ENCODE measurements at regions not wholly inside any gene's neighbourhood (a gene's known extent, or its start where the extent isn't known, plus 50 kb on each side); places are given as distances from the start of the nearest gene placed in this dataset.

GRCh38 chr15:70522323-70522966 is 240.9 kb downstream of the UACA start:
- ATAC-seq (no peak), DNase-seq (no peak)
- intact Hi-C loops (cut with micrococcal nuclease), result no loop called here
- H3K4me3 Mint-ChIP-seq, result no peak overlapping the region
- H3K4me1 Mint-ChIP-seq, result no peaks in the 10 kb centered on the region
- H3K27ac Mint-ChIP-seq, result no peak overlapping the region
- WGBS (ENCODE audit: insufficient coverage), result 95% methylated on average over 4 of the region's 5 CpGs
- no peaks in the 10 kb centered on the region for H3K36me3 Mint-ChIP-seq
- no peaks in the 10 kb centered on the region for H3K9me3 ChIP-seq (ENCODE audit: control insufficient read depth, insufficient read depth, low read length)
- no peaks in the 10 kb centered on the region for H3K9me3 Mint-ChIP-seq
- H3K4me1 ChIP-seq (ENCODE audit: control insufficient read depth, insufficient read depth, low read length), result peaks cover 11% of the 10 kb centered on the region
- H3K27ac ChIP-seq (ENCODE audit: low read length), result no peak overlapping the region
- H3K36me3 ChIP-seq (ENCODE audit: control insufficient read depth, insufficient read depth, low read length), result no peaks in the 10 kb centered on the region
- no peaks in the 10 kb centered on the region for H3K27me3 ChIP-seq (ENCODE audit: control insufficient read depth, insufficient read depth, low read length)
- H3K27me3 Mint-ChIP-seq (ENCODE audit: low read depth in 2 of 2), result peaks cover 20 to 23% of the 10 kb centered on the region in 2 donors
- TF ChIP-seq CTCF (IDR thresholded peaks at IDR 0.05), result no peak
- no peak overlapping the region for H3K4me3 ChIP-seq (ENCODE audit: low read length)

- intact Hi-C loops (cut with micrococcal nuclease), result no loop called here
- Mint-ChIP-seq H3K4me1 (no peaks in the 10 kb centered on the region), H3K9me3 (no peaks in the 10 kb centered on the region), H3K27ac (no peak overlapping the region), H3K4me3 (no peak overlapping the region), H3K27me3 (ENCODE audit: low read depth in 2 of 2) (peaks cover 24 to 30% of the 10 kb centered on the region in 2 donors), H3K36me3 (no peaks in the 10 kb centered on the region)
- H3K27ac ChIP-seq (ENCODE audit: low read length), result no peak overlapping the region
- ATAC-seq (no peak), DNase-seq (no peak)
- no peaks in the 10 kb centered on the region for H3K36me3 ChIP-seq (ENCODE audit: control insufficient read depth, insufficient read depth, low read length)
- 98% methylated on average over 10 of the region's 11 CpGs for WGBS (ENCODE audit: insufficient coverage)
- no peaks in the 10 kb centered on the region for H3K27me3 ChIP-seq (ENCODE audit: control insufficient read depth, insufficient read depth, low read length)
- no peaks in the 10 kb centered on the region for H3K9me3 ChIP-seq (ENCODE audit: control insufficient read depth, insufficient read depth, low read length)
- TF ChIP-seq CTCF (IDR thresholded peaks at IDR 0.05), result no peak
- no peak overlapping the region for H3K4me3 ChIP-seq (ENCODE audit: low read length)
- peaks cover 7% of the 10 kb centered on the region for H3K4me1 ChIP-seq (ENCODE audit: control insufficient read depth, insufficient read depth, low read length)
Observed at GRCh38 chr15:70521576-70522322, 241.6 kb downstream of the UACA start.

DNA sequence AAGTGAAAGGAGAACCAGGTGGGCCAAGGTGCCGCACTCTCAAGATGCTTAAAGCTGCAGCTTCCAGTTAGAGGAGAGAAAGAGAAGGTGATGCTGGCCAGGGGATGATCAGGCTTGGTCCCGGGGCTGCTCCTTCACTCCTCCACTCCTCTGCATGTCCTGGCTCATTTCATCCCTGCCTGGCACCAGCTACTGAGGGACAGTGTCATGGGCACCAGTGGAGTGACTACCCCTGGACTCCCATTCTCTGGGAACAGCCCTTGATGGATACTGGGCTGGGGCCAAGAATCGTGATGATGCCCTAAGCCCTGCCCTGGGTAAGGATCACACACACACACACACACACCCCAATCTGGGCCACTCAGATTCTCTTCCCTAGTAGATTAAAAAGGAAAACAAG is 243.7 kb downstream of the UACA start:
- no peak for TF ChIP-seq CTCF (IDR thresholded peaks at IDR 0.05)
- Mint-ChIP-seq H3K4me3 (no peak overlapping the region), H3K36me3 (no peaks in the 10 kb centered on the region), H3K4me1 (no peaks in the 10 kb centered on the region), H3K9me3 (no peaks in the 10 kb centered on the region), H3K27ac (no peak overlapping the region), H3K27me3 (ENCODE audit: low read depth in 2 of 2) (peaks cover 29 to 41% of the 10 kb centered on the region in 2 donors)
- Histone ChIP-seq H3K4me1 (ENCODE audit: control insufficient read depth, insufficient read depth, low read length) (no peaks in the 10 kb centered on the region), H3K36me3 (ENCODE audit: control insufficient read depth, insufficient read depth, low read length) (no peaks in the 10 kb centered on the region), H3K9me3 (ENCODE audit: control insufficient read depth, insufficient read depth, low read length) (no peaks in the 10 kb centered on the region), H3K27ac (ENCODE audit: low read length) (no peak overlapping the region), H3K4me3 (ENCODE audit: low read length) (no peak overlapping the region), H3K27me3 (ENCODE audit: control insufficient read depth, insufficient read depth, low read length) (no peaks in the 10 kb centered on the region)
- WGBS (ENCODE audit: insufficient coverage), result 74% methylated on average over 3 of the region's 3 CpGs
- intact Hi-C loops (cut with micrococcal nuclease), result no loop called here
- ATAC-seq (no peak), DNase-seq (no peak)
